ENCODE measurements at regions not wholly inside any gene's neighbourhood (a gene's known extent, or its start where the extent isn't known, plus 50 kb on each side); places are given as distances from the start of the nearest gene placed in this dataset.

DNA sequence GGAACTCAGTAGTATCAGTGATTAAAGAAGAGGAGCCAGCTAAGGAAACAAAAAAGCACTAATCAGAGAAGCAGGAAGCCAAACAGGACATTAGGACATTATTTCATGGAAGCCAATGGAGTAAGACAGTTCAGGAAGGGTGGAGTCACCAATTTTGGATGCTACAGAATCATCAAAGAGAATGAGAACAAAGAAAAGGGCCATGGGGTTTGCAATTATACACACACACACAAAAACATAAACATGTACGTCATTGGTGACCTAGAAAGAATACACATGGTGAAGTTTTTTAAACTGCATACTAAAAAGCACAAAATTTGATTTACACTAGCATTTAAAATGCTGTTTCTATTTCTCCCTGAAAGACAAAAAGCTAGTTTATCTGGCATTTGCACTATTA, 96.8 kb upstream of the MRPS30 start:
- no peak overlapping the region for H3K4me2 ChIP-seq
- H3K9me2 ChIP-seq: no peaks in the 10 kb centered on the region
- no peaks in the 10 kb centered on the region for H3K9me3 ChIP-seq
- no peaks in the 10 kb centered on the region for H3K79me2 ChIP-seq (ENCODE audit: insufficient read depth)
- TF ChIP-seq, protein P1, sequence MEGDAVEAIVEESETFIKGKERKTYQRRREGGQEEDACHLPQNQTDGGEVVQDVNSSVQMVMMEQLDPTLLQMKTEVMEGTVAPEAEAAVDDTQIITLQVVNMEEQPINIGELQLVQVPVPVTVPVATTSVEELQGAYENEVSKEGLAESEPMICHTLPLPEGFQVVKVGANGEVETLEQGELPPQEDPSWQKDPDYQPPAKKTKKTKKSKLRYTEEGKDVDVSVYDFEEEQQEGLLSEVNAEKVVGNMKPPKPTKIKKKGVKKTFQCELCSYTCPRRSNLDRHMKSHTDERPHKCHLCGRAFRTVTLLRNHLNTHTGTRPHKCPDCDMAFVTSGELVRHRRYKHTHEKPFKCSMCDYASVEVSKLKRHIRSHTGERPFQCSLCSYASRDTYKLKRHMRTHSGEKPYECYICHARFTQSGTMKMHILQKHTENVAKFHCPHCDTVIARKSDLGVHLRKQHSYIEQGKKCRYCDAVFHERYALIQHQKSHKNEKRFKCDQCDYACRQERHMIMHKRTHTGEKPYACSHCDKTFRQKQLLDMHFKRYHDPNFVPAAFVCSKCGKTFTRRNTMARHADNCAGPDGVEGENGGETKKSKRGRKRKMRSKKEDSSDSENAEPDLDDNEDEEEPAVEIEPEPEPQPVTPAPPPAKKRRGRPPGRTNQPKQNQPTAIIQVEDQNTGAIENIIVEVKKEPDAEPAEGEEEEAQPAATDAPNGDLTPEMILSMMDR (IDR thresholded peaks at IDR 0.05): no peak
- TF ChIP-seq, protein P2, sequence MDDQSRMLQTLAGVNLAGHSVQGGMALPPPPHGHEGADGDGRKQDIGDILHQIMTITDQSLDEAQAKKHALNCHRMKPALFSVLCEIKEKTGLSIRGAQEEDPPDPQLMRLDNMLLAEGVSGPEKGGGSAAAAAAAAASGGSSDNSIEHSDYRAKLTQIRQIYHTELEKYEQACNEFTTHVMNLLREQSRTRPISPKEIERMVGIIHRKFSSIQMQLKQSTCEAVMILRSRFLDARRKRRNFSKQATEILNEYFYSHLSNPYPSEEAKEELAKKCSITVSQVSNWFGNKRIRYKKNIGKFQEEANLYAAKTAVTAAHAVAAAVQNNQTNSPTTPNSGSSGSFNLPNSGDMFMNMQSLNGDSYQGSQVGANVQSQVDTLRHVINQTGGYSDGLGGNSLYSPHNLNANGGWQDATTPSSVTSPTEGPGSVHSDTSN (IDR thresholded peaks at IDR 0.05): no peak
- no peak for TF ChIP-seq MXI1 (IDR thresholded peaks at IDR 0.05; ENCODE audit: low read depth, low read length)
- TF ChIP-seq TCF12 (IDR thresholded peaks at IDR 0.05): no peak
- TF ChIP-seq, protein P3, sequence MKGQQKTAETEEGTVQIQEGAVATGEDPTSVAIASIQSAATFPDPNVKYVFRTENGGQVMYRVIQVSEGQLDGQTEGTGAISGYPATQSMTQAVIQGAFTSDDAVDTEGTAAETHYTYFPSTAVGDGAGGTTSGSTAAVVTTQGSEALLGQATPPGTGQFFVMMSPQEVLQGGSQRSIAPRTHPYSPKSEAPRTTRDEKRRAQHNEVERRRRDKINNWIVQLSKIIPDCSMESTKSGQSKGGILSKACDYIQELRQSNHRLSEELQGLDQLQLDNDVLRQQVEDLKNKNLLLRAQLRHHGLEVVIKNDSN (IDR thresholded peaks at IDR 0.05; ENCODE audit: borderline replicate concordance, low read depth): no peak
- TF ChIP-seq MEF2A (IDR thresholded peaks at IDR 0.05; ENCODE audit: borderline replicate concordance, low read depth): no peak
- no peak for TF ChIP-seq RXRA (IDR thresholded peaks at IDR 0.05; ENCODE audit: borderline replicate concordance, low read depth)
- no peak for TF ChIP-seq CHD2 (IDR thresholded peaks at IDR 0.05; ENCODE audit: low read length, partially characterized antibody)
- no peak for TF ChIP-seq FOXM1 (IDR thresholded peaks at IDR 0.05; ENCODE audit: low read depth)
- TF ChIP-seq EZH2phosphoT487 (IDR thresholded peaks at IDR 0.05; ENCODE audit: borderline replicate concordance, low read depth): no peak
- TF ChIP-seq GATA2 (CRISPR knock-in tag; IDR thresholded peaks at IDR 0.05): no peak
- TF ChIP-seq, protein P4, sequence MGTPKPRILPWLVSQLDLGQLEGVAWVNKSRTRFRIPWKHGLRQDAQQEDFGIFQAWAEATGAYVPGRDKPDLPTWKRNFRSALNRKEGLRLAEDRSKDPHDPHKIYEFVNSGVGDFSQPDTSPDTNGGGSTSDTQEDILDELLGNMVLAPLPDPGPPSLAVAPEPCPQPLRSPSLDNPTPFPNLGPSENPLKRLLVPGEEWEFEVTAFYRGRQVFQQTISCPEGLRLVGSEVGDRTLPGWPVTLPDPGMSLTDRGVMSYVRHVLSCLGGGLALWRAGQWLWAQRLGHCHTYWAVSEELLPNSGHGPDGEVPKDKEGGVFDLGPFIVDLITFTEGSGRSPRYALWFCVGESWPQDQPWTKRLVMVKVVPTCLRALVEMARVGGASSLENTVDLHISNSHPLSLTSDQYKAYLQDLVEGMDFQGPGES (IDR thresholded peaks at IDR 0.05; ENCODE audit: low read depth, low read length): no peak
- H3K4me1 ChIP-seq (ENCODE audit: control insufficient read depth in 1 of 2, insufficient read depth in 2 of 2, low read depth in 1 of 2, low read length in 1 of 2): no peaks in the 10 kb centered on the region
- ChIA-PET CTCF (interaction anchor here (1.4 kb wide), 1 partner anchor 9 kb away, joined by 3 read pairs; no protein-coding TSS in a partner anchor), POLR2A (no interaction called here)
- no peak overlapping the region for H2AFZ ChIP-seq (ENCODE audit: low read depth)
- H4K20me1 ChIP-seq (ENCODE audit: insufficient read depth): no peaks in the 10 kb centered on the region
- H3K27me3 ChIP-seq (ENCODE audit: insufficient read depth): no peaks in the 10 kb centered on the region; the same call in 1 of the 2 replicates
- H3K9ac ChIP-seq: no peak overlapping the region
- no peak overlapping the region for H3K27ac ChIP-seq (ENCODE audit: low read depth in 2 of 2, low read length in 1 of 2)
- 13% methylated on average over 1 of the region's 1 CpG for WGBS (ENCODE audit: low lambda C conversion rate)
- no peak for DNase-seq
- H3K36me3 ChIP-seq (replicated peaks in 1 of 2; ENCODE audit: control insufficient read depth in 1 of 2, insufficient read depth in 2 of 2, low read length in 1 of 2): no peaks in the 10 kb centered on the region
- no peaks in the 10 kb centered on the region for H3F3A ChIP-seq (replicated peaks; ENCODE audit: insufficient read depth)
- H3K4me3 ChIP-seq (ENCODE audit: low read depth in 2 of 2, low read length in 1 of 2): no peak overlapping the region

DNA sequence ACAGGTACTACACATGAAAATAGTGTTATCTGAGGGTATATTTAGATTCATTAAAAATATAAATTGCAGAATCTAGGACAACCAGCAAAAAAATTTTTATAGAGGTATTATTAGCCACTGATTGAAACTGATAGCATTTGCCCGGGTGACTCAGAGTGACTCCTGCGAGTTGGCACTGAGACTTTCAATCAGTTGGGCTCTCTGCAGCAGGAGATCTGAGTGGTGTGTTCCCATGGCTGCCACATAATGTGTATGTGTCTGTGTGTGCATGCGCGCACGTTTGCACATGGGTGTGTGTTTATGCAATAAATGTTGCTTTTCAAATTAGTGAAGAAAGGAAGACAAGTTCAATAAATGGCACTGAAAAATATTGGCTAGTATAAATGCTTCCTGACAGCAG, 100.1 kb upstream of the MRPS30 start:
- Histone ChIP-seq H3K27ac (ENCODE audit: low read depth in 2 of 2, low read length in 1 of 2) (no peak overlapping the region), H3K9me2 (no peaks in the 10 kb centered on the region), H2AFZ (ENCODE audit: low read depth) (no peak overlapping the region), H3K9ac (no peak overlapping the region), H4K20me1 (ENCODE audit: insufficient read depth) (no peaks in the 10 kb centered on the region), H3F3A (replicated peaks; ENCODE audit: insufficient read depth) (no peaks in the 10 kb centered on the region), H3K36me3 (replicated peaks in 1 of 2; ENCODE audit: control insufficient read depth in 1 of 2, insufficient read depth in 2 of 2, low read length in 1 of 2) (no peaks in the 10 kb centered on the region), H3K9me3 (no peaks in the 10 kb centered on the region), H3K4me3 (ENCODE audit: low read depth in 2 of 2, low read length in 1 of 2) (no peak overlapping the region), H3K79me2 (ENCODE audit: insufficient read depth) (no peaks in the 10 kb centered on the region), H3K4me2 (no peak overlapping the region), H3K4me1 (ENCODE audit: control insufficient read depth in 1 of 2, insufficient read depth in 2 of 2, low read depth in 1 of 2, low read length in 1 of 2) (no peaks in the 10 kb centered on the region), H3K27me3 (ENCODE audit: insufficient read depth) (no peaks in the 10 kb centered on the region; the same call in 1 of the 2 replicates)
- DNase-seq: no peak
- WGBS (ENCODE audit: low lambda C conversion rate): 47% methylated on average over 5 of the region's 5 CpGs
- POLR2A ChIA-PET: no interaction called here
- CTCF ChIA-PET: no interaction called here
- no peak for TF ChIP-seq EZH2phosphoT487 (IDR thresholded peaks at IDR 0.05; ENCODE audit: borderline replicate concordance, low read depth)
- TF ChIP-seq, protein P5, sequence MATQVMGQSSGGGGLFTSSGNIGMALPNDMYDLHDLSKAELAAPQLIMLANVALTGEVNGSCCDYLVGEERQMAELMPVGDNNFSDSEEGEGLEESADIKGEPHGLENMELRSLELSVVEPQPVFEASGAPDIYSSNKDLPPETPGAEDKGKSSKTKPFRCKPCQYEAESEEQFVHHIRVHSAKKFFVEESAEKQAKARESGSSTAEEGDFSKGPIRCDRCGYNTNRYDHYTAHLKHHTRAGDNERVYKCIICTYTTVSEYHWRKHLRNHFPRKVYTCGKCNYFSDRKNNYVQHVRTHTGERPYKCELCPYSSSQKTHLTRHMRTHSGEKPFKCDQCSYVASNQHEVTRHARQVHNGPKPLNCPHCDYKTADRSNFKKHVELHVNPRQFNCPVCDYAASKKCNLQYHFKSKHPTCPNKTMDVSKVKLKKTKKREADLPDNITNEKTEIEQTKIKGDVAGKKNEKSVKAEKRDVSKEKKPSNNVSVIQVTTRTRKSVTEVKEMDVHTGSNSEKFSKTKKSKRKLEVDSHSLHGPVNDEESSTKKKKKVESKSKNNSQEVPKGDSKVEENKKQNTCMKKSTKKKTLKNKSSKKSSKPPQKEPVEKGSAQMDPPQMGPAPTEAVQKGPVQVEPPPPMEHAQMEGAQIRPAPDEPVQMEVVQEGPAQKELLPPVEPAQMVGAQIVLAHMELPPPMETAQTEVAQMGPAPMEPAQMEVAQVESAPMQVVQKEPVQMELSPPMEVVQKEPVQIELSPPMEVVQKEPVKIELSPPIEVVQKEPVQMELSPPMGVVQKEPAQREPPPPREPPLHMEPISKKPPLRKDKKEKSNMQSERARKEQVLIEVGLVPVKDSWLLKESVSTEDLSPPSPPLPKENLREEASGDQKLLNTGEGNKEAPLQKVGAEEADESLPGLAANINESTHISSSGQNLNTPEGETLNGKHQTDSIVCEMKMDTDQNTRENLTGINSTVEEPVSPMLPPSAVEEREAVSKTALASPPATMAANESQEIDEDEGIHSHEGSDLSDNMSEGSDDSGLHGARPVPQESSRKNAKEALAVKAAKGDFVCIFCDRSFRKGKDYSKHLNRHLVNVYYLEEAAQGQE (IDR thresholded peaks at IDR 0.05; ENCODE audit: low read depth, low read length): no peak
- TF ChIP-seq RAD21 (IDR thresholded peaks at IDR 0.05; ENCODE audit: low read length): no peak
- no peak for TF ChIP-seq MEF2A (IDR thresholded peaks at IDR 0.05; ENCODE audit: borderline replicate concordance, low read depth)
- no peak for TF ChIP-seq POLR2AphosphoS5 (IDR thresholded peaks at IDR 0.05; ENCODE audit: low read depth, low read length)
- TF ChIP-seq, protein P3 (IDR thresholded peaks at IDR 0.05; ENCODE audit: borderline replicate concordance, low read depth): no peak
- no peak for TF ChIP-seq RCOR1 (IDR thresholded peaks at IDR 0.05; ENCODE audit: low read length)
- no peak for TF ChIP-seq SIN3A (IDR thresholded peaks at IDR 0.05; ENCODE audit: borderline replicate concordance, low read depth, low read length)
- TF ChIP-seq SMC3 (IDR thresholded peaks at IDR 0.05; ENCODE audit: low read depth, low read length): no peak
- TF ChIP-seq TAF1 (IDR thresholded peaks at IDR 0.05; ENCODE audit: borderline replicate concordance, low read depth, low read length): no peak
- TF ChIP-seq FOXM1 (IDR thresholded peaks at IDR 0.05; ENCODE audit: low read depth): no peak
